ENCODE measurements at regions not wholly inside any gene's neighbourhood (a gene's known extent, or its start where the extent isn't known, plus 50 kb on each side); places are given as distances from the start of the nearest gene placed in this dataset.

GRCh38 chr20:4519534-4519933 is 166.7 kb upstream of the PRNP start:
- ChIA-PET CTCF (interaction anchor here (0.6 kb wide), 2 partner anchors 266 to 276 kb away, joined by 3 read pairs; no protein-coding TSS in a partner anchor), POLR2A (no interaction called here)
- DNase-seq (ENCODE audit: unreplicated experiment): peak; percentile 72
- intact Hi-C loops (cut with micrococcal nuclease): no loop called here
- BruUV-seq (replicated peaks): no TSS peak
- Mint-ChIP-seq H3K36me3 (ENCODE audit: insufficient read depth, unreplicated experiment) (no peaks in the 10 kb centered on the region), H3K4me1 (ENCODE audit: insufficient read depth, unreplicated experiment) (peaks cover 5% of the 10 kb centered on the region), H3K27ac (ENCODE audit: low read depth, unreplicated experiment) (no peak overlapping the region), H3K4me3 (ENCODE audit: unreplicated experiment) (no peak overlapping the region), H3K9me3 (ENCODE audit: unreplicated experiment) (no peaks in the 10 kb centered on the region), H3K27me3 (ENCODE audit: insufficient read depth, unreplicated experiment) (no peaks in the 10 kb centered on the region)
- peak; percentile 55 for TF ChIP-seq CTCF (IDR thresholded peaks at IDR 0.05; ENCODE audit: unreplicated experiment)

- H3K4me3 Mint-ChIP-seq (ENCODE audit: unreplicated experiment): no peak overlapping the region
- ChIA-PET CTCF (no interaction called here), POLR2A (no interaction called here)
- no peak for TF ChIP-seq CTCF (IDR thresholded peaks at IDR 0.05; ENCODE audit: unreplicated experiment)
- H3K9me3 Mint-ChIP-seq (ENCODE audit: unreplicated experiment): peaks cover 8% of the 10 kb centered on the region
- BruUV-seq (replicated peaks): no TSS peak
- no peak overlapping the region for H3K27ac Mint-ChIP-seq (ENCODE audit: low read depth, unreplicated experiment)
- intact Hi-C loops (cut with micrococcal nuclease): no loop called here
- no peaks in the 10 kb centered on the region for H3K27me3 Mint-ChIP-seq (ENCODE audit: insufficient read depth, unreplicated experiment)
- DNase-seq (ENCODE audit: unreplicated experiment): no peak
- H3K36me3 Mint-ChIP-seq (ENCODE audit: insufficient read depth, unreplicated experiment): peaks cover 5% of the 10 kb centered on the region
- peaks cover 24% of the 10 kb centered on the region for H3K4me1 Mint-ChIP-seq (ENCODE audit: insufficient read depth, unreplicated experiment)
Measured at GRCh38 chr20:4516876-4517275, 169.4 kb upstream of the PRNP start.

- intact Hi-C loops (cut with micrococcal nuclease): no loop called here
- peak; percentile 92 for DNase-seq (ENCODE audit: unreplicated experiment)
- CTCF ChIA-PET: interaction anchor here (1.0 kb wide), 1 partner anchor 30 kb away, joined by 3 read pairs; no protein-coding TSS in a partner anchor
- peaks cover 5% of the 10 kb centered on the region for H3K36me3 Mint-ChIP-seq (ENCODE audit: insufficient read depth, unreplicated experiment)
- no TSS peak for BruUV-seq (replicated peaks)
- H3K27me3 Mint-ChIP-seq (ENCODE audit: insufficient read depth, unreplicated experiment): no peaks in the 10 kb centered on the region
- peak overlapping the region; percentile 0 for H3K4me3 Mint-ChIP-seq (ENCODE audit: unreplicated experiment)
- H3K27ac Mint-ChIP-seq (ENCODE audit: low read depth, unreplicated experiment): peak overlapping the region; percentile 1
- TF ChIP-seq CTCF (IDR thresholded peaks at IDR 0.05; ENCODE audit: unreplicated experiment): no peak
- POLR2A ChIA-PET: interaction anchor here (1.1 kb wide), 1 partner anchor 263 kb away, joined by 5 read pairs; no protein-coding TSS in a partner anchor
- peaks cover 24% of the 10 kb centered on the region for H3K4me1 Mint-ChIP-seq (ENCODE audit: insufficient read depth, unreplicated experiment)
- peaks cover 8% of the 10 kb centered on the region for H3K9me3 Mint-ChIP-seq (ENCODE audit: unreplicated experiment)
Measured at GRCh38 chr20:4513720-4514119, 172.5 kb upstream of the PRNP start.

GRCh38 chr20:4512891-4513550 is 173.2 kb upstream of the PRNP start:
- ChIA-PET CTCF (interaction anchor here (1.0 kb wide), 1 partner anchor 30 kb away, joined by 3 read pairs; no protein-coding TSS in a partner anchor), POLR2A (interaction anchor here (1.0 to 1.4 kb wide), 3 partner anchors 34 to 263 kb away, joined by 3 to 5 read pairs (median 3); no protein-coding TSS in a partner anchor)
- no TSS peak for BruUV-seq (replicated peaks)
- Mint-ChIP-seq H3K36me3 (ENCODE audit: insufficient read depth, unreplicated experiment) (peaks cover 5% of the 10 kb centered on the region), H3K27ac (ENCODE audit: low read depth, unreplicated experiment) (peak overlapping the region; percentile 25), H3K4me1 (ENCODE audit: insufficient read depth, unreplicated experiment) (peaks cover 24% of the 10 kb centered on the region), H3K9me3 (ENCODE audit: unreplicated experiment) (peaks cover 8% of the 10 kb centered on the region), H3K4me3 (ENCODE audit: unreplicated experiment) (peak overlapping the region; percentile 4), H3K27me3 (ENCODE audit: insufficient read depth, unreplicated experiment) (no peaks in the 10 kb centered on the region)
- peak; percentile 89 for DNase-seq (ENCODE audit: unreplicated experiment)
- intact Hi-C loops (cut with micrococcal nuclease): no loop called here
- TF ChIP-seq CTCF (IDR thresholded peaks at IDR 0.05; ENCODE audit: unreplicated experiment): no peak

Data from MCF 10A (cell line).